ENCODE measurements at regions not wholly inside any gene's neighbourhood (a gene's known extent, or its start where the extent isn't known, plus 50 kb on each side); places are given as distances from the start of the nearest gene placed in this dataset.

DNA sequence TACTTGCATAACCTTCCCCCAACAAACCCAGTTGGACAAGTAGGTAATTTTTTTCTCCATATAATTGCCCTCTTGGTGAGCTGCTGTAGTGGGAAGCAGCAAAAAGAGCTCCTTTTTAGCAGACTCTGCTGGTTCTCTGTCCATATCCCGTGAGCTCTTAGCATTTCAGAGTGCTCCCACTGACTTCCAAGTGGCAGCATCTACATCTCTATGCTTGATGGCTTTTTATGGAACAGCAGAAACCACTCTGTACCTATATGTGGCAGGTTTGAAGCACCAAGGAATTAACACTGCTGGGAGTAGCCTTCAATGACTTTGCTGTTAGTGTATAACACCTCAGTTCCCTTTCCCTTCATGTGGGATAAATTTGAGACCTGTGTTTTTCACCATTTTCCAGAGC, 168.4 kb upstream of the NHS start:
- DNase-seq = no peak

DNA sequence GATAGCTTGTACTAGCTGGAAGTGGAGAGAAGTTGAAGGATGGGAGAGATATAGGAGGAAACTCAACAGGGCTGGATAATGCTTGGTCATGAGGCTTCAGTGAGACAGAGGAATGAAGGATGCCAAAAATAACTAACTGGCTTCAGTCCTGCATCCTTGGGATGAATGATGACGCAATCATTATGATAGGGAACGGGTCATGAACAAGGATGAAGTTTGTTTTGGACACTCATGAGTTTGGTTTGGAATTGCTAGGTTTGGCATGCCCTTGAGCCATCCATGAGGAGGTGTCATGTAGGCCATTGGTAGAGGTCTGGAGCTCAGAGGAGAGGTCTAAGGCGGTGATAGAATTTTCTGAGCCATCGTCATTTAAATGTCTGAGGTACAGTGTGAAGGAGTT, 160.0 kb upstream of the NHS start:
- no peak for DNase-seq

DNA sequence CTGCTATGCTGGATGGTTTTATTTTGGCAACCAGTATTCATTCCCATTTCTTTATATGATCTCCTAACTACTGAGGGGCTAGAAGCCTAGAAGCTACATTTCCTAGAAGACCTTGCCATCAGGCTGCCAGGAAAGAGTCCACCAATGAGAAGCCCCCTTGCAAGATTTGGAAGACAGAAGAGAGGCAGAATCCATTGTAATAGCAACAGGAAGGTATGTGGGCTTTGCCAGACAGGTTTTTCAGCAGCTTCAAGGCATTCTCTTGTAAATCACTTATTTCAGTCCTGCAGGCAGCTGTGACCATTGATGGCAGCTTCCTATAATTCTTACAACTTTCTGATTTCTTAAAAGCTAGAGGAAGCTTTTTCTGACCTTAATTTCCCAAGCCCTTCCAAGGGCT, 148.3 kb upstream of the NHS start:
- no peak for DNase-seq

DNA sequence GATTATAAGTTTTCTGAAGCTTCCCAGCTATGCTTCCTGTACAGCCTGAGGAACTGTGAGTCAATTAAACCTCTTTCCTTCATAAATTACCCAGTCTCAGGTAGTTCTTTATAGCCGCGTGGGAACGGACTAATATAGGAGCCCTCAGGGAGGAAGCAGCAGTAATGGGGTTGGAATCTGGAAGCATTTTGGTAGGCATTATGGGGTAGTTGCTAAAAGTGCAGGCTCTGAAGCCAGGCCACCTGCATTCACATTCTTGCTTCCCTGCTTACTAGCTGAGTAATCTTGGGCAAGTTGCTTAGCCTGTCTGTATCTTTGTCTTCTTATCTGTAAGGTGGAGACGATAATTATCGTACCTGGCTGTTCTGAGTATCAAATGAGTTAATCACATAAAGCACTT, 137.9 kb upstream of the NHS start:
- DNase-seq = no peak

DNA sequence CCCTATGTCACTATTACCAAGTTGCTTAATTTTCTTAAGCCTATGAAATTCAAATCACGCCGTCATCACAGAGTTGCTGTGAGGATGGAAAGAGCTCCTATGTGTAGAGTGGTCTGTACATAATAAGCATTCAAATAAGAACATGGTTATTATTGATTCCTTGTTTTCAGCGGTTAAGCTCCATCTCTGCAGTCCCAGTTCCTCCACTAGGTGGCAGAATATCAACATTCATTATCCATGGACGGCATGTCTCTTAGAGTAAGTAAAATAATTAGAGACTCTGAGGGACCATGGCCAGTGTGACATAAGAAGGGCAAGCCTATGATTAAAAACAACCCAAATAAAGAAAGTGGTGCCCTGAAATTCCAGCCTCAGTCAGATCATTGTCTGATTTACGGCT, 132.5 kb upstream of the NHS start:
- peak; percentile 15 for DNase-seq

DNA sequence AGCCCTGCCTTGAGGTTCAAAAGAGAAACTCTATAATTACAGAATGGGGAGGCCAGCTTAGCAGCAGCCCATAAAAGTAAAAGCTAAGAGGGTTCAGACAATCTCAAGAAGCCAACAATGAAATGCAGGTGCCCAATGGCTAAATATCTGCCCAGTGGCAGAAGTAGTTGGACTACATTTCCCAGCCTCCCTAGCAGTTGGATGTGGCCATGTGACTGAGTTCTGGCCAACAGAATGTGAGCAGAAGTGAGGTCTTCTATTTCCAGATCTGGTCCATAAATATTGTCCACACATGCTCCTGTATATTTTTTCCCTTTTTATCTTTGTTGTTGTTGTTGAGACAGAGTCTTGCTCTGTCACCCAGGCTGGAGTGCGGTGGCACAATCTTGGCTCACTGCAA, 127.9 kb upstream of the NHS start:
- no peak for DNase-seq

DNA sequence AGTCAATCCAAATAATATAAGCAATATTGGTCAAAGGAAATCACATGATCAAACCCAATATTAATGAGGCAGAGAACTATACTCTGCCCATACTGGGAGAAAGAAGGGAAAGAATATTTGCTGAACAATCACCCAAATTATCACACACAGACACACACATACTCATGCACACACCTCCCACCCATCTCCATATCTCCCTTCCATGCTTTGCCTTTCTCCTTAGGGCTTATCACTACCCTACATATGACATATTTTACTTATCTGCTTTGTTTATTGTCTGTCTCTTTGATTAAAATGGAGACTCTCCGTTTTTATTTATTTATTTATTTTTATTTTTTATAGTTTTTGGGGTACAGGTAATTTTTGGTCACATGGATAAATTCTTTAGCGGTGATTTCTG, 112.9 kb upstream of the NHS start:
- no peak for DNase-seq

DNA sequence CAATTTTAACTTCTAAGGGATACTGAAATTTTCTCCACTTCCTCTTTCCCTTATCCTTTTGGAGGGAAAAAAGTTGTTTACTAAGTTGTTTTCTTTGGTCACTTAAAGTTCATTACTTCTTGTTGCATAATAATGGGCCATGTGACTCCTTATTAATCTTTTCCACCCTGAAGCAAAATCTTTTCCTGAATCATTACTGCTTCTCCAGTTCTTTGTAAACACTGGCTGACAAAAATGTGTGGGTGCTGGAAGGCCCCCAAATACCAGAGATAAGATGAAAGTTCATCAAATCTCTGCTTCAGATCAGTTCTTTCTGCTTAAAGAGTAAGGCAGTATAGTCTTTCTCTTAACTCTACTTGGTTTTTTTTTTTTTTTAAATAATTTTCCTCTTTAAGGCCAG, 108.9 kb upstream of the NHS start:
- no peak for DNase-seq

DNA sequence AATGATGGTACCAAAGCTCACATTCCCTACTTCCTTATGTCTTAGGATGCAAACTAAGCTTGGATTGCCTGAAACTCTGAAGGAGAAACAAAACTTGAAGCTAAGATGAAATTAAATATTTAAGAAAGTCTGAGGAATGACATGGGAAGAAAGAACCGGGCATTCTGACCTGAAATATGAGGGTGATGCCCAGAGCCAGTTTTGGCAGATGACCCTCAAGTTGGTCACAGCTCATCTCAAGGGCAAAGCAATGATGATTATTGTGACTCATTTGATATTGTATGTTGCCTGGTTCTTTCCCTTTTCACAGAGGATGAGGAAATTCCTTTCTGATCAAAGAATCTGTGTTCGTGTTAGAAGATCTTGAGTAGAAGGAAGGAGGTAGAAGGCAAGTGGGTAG, 96.0 kb upstream of the NHS start:
- DNase-seq = no peak

DNA sequence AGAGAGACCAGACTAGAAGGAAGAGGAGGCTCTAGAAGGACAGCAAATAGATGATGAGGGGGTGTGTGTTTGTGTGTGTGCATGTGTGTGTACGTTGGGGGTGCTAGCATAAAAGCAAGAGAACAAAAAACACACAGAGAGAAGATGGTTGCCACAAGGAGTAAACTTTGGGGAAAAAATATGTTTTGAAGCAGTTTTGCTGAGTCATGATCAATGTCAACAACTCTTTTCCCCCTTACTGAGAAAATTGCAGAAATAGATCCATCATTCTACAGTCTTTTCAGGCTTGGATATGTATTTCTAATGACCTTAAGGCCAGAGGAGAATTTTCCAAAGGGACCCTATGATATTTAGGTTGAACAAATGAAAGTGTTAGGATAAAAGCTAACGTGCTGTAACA, 89.0 kb upstream of the NHS start:
- DNase-seq = no peak

DNA sequence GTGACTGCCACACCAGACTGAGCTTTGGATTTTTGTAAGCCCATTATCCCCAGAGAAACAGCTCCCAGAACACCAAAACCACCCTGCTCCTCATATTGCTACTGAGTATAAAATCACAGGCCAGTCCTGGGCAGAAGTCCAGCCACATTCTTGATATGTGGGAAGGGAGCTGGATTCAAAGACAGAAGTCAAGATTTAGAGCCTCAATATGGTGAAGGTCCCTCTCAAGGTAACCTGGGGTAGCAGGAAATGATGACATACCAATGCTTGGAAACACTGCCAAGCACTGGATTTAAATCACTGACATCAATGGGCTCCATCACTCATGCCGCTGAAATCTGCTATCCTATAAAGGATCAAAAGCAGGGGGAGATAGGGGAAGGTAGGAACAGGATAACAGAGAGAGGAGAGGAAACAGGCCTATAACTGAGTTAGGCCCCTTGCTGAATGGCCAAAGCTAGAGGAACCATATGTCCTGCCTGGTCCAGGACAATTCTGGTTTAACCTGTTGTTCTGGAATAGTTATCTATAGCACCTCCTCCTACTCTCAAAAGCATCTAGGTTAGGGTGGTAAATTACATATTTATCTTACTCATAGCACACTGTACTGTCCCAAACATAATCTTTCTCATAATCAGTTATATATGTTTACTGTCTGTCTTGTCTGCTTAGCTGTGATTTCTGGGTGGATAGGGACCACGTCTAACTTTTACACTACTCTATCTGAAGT, 83.7 kb upstream of the NHS start:
- no peak for DNase-seq

DNA sequence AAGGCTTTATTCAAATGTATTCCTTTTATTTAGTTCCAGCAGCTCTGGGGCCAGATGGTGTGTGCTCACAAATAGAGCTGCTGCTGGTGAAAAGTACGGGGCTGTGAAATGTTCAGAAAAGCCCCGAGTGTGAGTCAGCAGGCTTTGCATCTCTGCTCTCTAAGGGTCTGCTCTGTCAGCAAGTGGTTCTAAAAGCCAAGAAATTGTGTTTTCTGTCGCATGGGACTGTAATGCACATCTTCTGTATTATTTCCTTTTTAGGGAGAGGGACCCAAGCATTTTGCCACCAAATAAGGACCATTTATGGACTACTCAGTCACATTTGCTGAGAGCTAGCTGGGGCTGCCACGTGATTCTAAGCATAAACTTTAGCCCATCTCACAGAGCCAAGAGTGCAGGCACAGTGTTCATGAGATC, 82.9 kb upstream of the NHS start:
- no peak for DNase-seq

DNA sequence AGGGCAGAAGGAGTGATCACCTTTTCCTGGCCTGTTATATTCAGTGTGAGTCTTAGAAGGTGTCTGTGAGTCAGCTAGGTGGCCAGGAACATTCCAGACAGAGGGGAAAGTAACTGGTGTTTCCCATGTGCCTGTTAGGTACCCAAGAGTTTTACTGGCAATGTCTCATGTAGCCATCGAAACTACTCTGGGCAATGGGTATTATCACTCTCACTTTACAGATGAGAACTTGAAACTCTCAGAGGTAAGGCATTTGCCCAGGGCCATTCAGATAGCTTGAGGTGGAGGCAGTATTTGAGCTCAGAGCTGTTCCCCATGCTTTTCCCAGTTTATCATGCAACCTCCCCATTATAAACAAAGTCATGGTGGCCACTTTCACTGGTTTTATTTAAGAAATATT, 80.4 kb upstream of the NHS start:
- DNase-seq = no peak

DNA sequence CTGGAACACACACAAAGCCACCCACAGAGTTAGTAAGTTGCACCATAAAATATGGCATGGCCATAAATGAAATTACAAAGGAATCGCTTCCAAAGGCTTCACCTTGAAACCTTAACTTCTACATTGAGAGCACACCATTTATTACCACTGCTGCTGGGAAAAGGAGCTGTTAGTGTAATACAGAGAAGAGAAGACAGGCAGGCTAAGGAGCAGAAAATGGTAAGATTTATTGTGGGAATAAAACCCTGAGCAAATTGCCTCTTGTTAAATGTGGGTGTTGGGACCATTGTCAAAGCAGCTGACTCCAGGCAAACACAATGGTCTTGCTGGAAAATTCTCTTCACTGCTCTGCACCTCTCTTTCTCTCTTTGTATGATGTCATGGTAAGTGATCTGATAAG, 79.2 kb upstream of the NHS start:
- no peak for DNase-seq

DNA sequence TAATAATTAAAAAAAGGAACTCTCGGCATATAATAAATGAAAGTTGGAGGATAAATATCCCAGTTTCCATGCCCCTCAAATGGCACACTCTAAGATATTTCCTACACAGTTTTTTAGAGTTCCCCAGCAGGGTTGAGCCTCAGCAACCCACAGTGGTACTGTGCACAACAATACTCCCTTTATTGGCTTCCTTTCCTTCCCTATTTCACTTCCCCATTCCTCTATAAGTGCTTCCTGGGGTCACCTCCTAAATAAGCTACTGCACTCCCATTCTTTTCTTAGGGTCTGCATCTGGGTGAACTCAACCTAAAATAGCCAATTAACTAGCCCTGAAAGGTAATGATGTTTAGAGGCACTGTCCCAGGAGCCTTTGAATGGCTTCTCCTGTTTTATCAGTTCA, 76.4 kb upstream of the NHS start:
- no peak for DNase-seq

DNA sequence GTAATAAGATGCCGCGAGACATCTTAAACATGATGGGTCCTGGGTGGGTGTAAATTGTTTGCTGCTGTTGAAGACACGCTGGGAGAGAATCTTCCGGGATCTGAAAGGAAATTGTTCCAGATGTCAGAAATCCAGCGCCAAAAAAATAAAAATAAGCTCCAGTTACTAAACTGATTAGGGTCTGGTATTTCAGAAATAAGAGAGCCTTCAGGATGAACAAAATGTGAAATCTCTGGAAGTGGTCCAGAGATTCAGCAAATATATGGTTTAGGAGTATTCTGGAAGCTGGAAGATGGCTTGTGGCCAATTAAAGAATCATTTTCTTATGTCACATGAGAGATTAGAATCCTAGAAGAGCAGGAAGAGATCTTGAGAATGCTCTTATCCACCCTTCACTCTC, 75.8 kb upstream of the NHS start:
- DNase-seq = no peak

DNA sequence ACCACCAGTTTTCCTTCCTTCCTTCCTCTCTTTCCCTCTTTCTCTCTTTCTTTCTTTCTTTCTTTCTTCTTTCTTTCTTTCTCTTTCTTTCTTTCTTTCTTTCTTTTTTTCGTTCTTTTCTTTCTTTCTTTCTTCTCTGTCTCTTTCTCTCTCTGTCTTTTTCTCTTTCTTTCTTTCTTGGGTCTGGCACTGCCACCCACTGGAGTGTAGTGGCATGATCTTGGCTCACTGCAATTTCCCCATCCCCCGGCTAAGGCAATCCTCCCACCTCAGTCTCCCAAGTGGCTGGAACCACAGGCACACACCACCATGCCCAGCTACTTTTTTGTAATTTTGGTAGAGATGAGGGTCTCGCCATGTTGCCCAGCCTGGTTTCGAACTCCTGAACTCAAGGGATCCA, 51.6 kb upstream of the NHS start:
- DNase-seq = no peak
